Esophagus muscularis mucosa (tissue), 4 donors: ENCODE measurements at regions not wholly inside any gene's neighbourhood (a gene's known extent, or its start where the extent isn't known, plus 50 kb on each side); places are given as distances from the start of the nearest gene placed in this dataset.

Experiments used
- DNase-seq: peaks from one replicate; pipeline ENCODE4 v3.0.0-alpha.2; 2017; ENCODE audit errors: extremely low spot score
- H3K27ac ChIP-seq, 4 donors: fragments of 200-600 bp; sonication (generic); replicated peaks in 1 of 4; 1 replicate in 3 of 4; 2 replicates in 1 of 4; pipeline ENCODE4 v1.5.1; 2016 to 2019; ENCODE audit warnings: mild to moderate bottlenecking in 1 of 4
- H3K27me3 ChIP-seq, 4 donors: fragments of 200-600 bp; sonication (generic); one replicate each; pipeline versions ENCODE4 v1.5.1 to v1.6.0; 2016 to 2019
- H3K36me3 ChIP-seq, 4 donors: fragments of 200-600 bp; sonication (generic); one replicate each; pipeline ENCODE4 v1.5.1; 2016 to 2019
- H3K4me1 ChIP-seq, 4 donors: fragments of 200-600 bp; sonication (generic); one replicate each; pipeline ENCODE4 v1.5.1; 2016 to 2019
- H3K4me3 ChIP-seq, 4 donors: fragments of 200-600 bp; sonication (generic); 1 replicate in 2 of 4; 2 replicates in 2 of 4; pipeline ENCODE4 v1.5.1; 2016 to 2019; ENCODE audit warnings: mild to moderate bottlenecking in 4 of 4, moderate library complexity in 1 of 4
- H3K9me3 ChIP-seq, 4 donors: fragments of 200-600 bp; sonication (generic); 1 replicate in 3 of 4; 2 replicates in 1 of 4; pipeline ENCODE4 v1.5.1; 2016 to 2019
- EP300 ChIP-seq: sonication (generic); formaldehyde crosslinking; IDR thresholded peaks from one replicate; pipeline ENCODE4 v1.6.1; 2017; ENCODE audit warnings: antibody characterized with exemption
- POLR2A ChIP-seq: fragments of 450-650 bp; IDR thresholded peaks from one replicate; pipeline ENCODE4 v1.6.1; 2017; ENCODE audit warnings: antibody characterized with exemption, moderate library complexity, mild to moderate bottlenecking, low read depth
- POLR2AphosphoS5 ChIP-seq, 2 donors: sonication (generic); formaldehyde crosslinking; IDR thresholded peaks; one replicate each; pipeline ENCODE4 v1.6.1; 2017; ENCODE audit warnings: antibody characterized with exemption in 2 of 2
- WGBS: methylation state at CpG from one replicate; pipeline ENCODE4 v1.1.5; 2018; 5-methylcytosine and 5-hydroxymethylcytosine counted together
- intact Hi-C: fragments of 100-400 bp; cut with DNase I; formaldehyde crosslinking; loops from one replicate; pipeline ENCODE4 v1.15.1; 2023
- TF ChIP-seq, protein P1 (sequence below), 3 experiments: fragments of 200-600 bp in 2 of 3; fragments of 450-650 bp in 1 of 3; sonication (generic) in 2 of 3; IDR thresholded peaks; one replicate each; pipeline ENCODE4 v1.5.1; 2017 to 2019; ENCODE audit warnings: antibody characterized with exemption in 3 of 3, mild to moderate bottlenecking in 2 of 3, moderate library complexity in 1 of 3

DNA sequence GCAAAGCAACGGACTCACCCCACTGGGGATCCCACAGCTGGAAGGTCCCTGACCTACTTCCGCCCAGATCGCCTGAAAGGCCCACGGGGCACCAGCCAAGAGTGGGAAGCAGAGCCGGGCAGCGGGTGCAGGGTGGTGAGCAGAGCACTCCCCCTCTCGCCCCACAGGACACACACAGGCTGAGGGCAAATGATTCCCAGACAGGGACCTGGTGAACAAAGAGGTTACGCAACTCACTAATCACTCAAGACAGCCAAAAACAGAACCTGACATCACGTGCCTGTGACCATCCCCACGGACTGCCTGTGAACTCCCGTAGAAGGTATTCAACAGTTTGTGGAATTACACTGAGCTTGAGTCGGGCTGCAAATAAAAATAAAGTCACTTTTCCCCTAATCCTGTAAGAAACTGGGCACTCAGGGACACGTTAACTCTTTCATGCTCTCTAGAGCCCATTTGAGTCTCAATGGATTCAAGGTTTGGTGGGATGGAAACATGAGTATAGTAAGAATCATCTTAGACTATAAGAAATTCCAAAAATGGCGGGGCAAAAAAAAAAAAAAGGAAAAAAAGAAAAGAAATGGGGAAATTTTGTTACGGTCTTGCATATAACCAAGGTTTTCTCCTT, 396.1 kb downstream of the SOX9 start:
- no peak for DNase-seq
- Histone ChIP-seq H3K36me3 (no peaks in the 10 kb centered on the region), H3K4me1 (peaks cover 0 to 14% (median 11%) of the 10 kb centered on the region in 4 donors), H3K27me3 (peaks cover 0 to 22% (median 0%) of the 10 kb centered on the region in 4 donors), H3K9me3 (no peaks in the 10 kb centered on the region), H3K4me3 (no peak overlapping the region), H3K27ac (no peak overlapping the region)
- TF ChIP-seq EP300, result no peak
- intact Hi-C loops, result no loop called here
- WGBS, result 70% methylated on average over 15 of the region's 15 CpGs

DNA sequence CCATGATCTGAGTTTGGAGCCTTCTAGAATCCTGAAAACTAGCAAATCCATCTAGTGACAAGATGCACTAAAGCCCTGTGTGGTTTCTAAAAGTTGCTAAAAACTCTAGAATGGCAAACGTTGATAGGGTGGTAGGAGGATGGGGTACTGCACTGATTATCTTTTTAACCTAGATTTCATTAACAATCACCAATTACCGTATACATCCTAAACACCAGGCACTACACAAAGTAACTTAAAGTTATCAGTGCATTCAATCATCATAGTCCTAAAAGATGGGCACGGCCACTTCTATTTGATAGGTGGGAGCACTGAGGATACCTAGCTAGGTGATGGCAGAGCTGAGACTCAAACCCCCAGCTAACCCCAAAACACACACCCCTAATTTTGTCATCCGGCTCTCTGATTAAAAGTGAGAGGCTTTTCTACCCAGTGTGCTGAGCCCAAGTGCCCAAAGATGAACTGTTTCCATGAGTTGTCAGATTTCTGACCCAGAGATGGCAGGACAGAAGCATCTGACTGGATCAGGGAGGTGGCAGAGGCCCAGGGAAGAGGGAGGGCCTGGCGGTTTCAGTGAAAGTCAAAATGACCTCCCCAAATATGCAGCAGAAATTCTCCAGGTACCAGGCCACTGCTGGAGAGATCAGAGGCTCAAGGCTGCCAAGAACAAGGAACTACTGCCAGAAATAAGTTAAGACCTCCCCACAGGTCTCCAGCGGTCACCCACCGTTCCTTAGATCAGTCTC, 396.8 kb downstream of the SOX9 start:
- Histone ChIP-seq H3K36me3 (no peaks in the 10 kb centered on the region), H3K27me3 (peaks cover 0 to 22% (median 0%) of the 10 kb centered on the region in 4 donors), H3K4me1 (peaks cover 0 to 14% (median 11%) of the 10 kb centered on the region in 4 donors), H3K27ac (no peak overlapping the region), H3K9me3 (no peaks in the 10 kb centered on the region), H3K4me3 (no peak overlapping the region)
- intact Hi-C loops, result no loop called here
- DNase-seq, result no peak
- 76% methylated on average over 7 of the region's 7 CpGs for WGBS
- TF ChIP-seq POLR2AphosphoS5 (IDR thresholded peaks at IDR 0.05) (no peak), EP300 (no peak), POLR2A (no peak)
- TF ChIP-seq, protein P1, sequence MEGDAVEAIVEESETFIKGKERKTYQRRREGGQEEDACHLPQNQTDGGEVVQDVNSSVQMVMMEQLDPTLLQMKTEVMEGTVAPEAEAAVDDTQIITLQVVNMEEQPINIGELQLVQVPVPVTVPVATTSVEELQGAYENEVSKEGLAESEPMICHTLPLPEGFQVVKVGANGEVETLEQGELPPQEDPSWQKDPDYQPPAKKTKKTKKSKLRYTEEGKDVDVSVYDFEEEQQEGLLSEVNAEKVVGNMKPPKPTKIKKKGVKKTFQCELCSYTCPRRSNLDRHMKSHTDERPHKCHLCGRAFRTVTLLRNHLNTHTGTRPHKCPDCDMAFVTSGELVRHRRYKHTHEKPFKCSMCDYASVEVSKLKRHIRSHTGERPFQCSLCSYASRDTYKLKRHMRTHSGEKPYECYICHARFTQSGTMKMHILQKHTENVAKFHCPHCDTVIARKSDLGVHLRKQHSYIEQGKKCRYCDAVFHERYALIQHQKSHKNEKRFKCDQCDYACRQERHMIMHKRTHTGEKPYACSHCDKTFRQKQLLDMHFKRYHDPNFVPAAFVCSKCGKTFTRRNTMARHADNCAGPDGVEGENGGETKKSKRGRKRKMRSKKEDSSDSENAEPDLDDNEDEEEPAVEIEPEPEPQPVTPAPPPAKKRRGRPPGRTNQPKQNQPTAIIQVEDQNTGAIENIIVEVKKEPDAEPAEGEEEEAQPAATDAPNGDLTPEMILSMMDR (IDR thresholded peaks at IDR 0.05), result no peak

DNA sequence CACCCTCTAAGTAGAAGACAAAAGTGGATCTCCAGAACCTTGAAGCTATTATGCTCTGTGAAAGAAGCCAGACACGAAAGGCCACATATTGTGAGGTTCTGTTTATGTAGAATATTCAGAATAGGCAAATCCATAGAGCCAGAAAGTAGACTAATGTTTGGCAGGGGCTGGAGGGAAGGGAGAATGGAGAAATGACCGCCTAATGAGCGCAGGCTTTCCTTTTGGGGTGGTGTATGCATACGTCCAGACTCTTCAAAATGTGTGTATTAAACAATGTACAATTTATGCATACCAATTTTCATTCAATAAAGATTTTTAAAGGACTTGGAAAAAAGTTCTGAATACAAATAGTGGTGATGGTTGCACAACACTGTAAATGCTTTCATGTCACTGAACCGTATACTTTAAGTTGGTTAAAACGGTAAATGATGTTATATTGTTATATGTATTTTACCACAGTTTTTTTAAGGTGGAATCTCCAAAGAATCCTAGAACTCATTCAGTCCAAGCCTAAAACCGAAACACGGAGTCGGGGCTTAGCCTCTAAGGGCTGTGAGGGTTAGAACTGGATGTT, 397.4 kb downstream of the SOX9 start:
- no peaks in the 10 kb centered on the region for H3K9me3 ChIP-seq
- WGBS, result 87% methylated on average over 9 of the region's 9 CpGs
- intact Hi-C loops, result no loop called here
- no peak overlapping the region for H3K4me3 ChIP-seq
- no peak for TF ChIP-seq EP300
- TF ChIP-seq POLR2A, result no peak
- TF ChIP-seq, protein P1 (IDR thresholded peaks at IDR 0.05), result no peak
- no peak for TF ChIP-seq POLR2AphosphoS5 (IDR thresholded peaks at IDR 0.05)
- H3K4me1 ChIP-seq, result peaks cover 0 to 14% (median 11%) of the 10 kb centered on the region in 4 donors
- DNase-seq, result no peak
- no peak overlapping the region for H3K27ac ChIP-seq
- no peaks in the 10 kb centered on the region for H3K36me3 ChIP-seq
- H3K27me3 ChIP-seq, result peaks cover 0 to 26% (median 0%) of the 10 kb centered on the region in 4 donors

DNA sequence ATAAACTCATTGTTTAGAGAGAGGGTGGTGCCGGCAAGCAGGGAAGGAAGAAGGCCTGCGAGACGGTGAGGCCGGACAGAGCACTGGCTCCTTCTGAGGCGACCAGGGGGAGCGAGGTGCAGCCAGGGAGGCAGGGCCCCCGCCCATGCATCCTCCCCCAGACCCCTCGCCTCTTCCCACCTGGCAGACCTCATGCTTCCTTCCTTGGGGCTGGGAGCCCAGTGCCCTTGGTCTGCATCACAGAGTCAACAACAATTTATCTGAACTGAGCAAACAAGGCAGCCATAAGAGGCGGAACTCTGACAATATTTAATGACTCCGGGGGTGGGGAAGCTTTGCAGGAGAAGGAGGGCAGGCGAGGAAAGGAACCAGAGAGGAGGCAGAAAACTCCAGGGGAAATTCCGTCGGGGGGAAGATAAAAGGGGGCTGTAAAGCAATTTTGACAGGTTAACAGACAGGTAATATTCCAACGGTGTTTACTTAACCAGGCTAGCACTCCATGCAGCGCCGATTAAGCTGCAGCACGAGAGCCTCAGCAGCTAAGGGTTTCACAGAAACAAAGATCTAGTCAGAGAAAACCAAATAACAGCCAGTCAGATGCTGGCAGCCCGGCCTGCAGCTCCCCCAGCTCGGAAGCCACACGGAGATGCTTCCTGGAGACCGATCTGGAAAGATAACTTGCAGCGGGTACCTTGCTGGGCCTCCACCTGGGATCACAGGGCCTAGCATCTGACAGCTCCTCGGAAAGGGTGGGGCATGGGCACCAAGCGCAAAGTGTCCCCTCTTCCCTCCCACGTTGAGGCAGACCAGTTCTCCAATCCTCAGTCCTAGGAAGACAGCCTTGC, 398.2 kb downstream of the SOX9 start:
- Histone ChIP-seq H3K27me3 (peaks cover 0 to 26% (median 0%) of the 10 kb centered on the region in 4 donors), H3K4me3 (no peak overlapping the region), H3K36me3 (no peaks in the 10 kb centered on the region), H3K27ac (no peak overlapping the region), H3K4me1 (peaks cover 0 to 14% (median 11%) of the 10 kb centered on the region in 4 donors), H3K9me3 (no peaks in the 10 kb centered on the region)
- no peak for TF ChIP-seq EP300
- no peak for TF ChIP-seq POLR2AphosphoS5 (IDR thresholded peaks at IDR 0.05)
- TF ChIP-seq POLR2A, result no peak
- TF ChIP-seq, protein P1 (IDR thresholded peaks at IDR 0.05), result no peak
- intact Hi-C loops, result no loop called here
- no peak for DNase-seq
- WGBS, result 49% methylated on average over 23 of the region's 25 CpGs

DNA sequence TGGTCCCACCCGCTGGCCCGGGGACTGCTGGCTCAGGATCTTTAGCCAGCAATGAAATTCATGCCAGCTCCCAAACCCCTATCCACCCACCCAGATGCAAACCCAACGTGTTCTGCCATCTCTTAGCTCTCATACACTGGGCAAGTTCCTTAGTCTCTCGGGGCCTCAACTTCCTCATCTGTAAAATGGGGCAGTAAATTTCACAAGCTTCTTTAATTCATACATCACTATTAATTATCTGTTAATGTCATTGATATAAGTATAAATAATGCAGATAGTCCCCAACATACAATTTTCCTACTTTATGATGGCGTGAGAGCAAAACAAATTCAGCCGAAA, 398.7 kb downstream of the SOX9 start:
- Histone ChIP-seq H3K4me1 (peaks cover 0 to 14% (median 11%) of the 10 kb centered on the region in 4 donors), H3K36me3 (no peaks in the 10 kb centered on the region), H3K9me3 (no peaks in the 10 kb centered on the region), H3K4me3 (no peak overlapping the region), H3K27ac (no peak overlapping the region), H3K27me3 (peaks cover 0 to 26% (median 0%) of the 10 kb centered on the region in 4 donors)
- intact Hi-C loops, result no loop called here
- TF ChIP-seq EP300 (no peak), POLR2AphosphoS5 (IDR thresholded peaks at IDR 0.05) (no peak), POLR2A (no peak)
- TF ChIP-seq, protein P1 (IDR thresholded peaks at IDR 0.05), result no peak
- no peak for DNase-seq
- WGBS, result 80% methylated on average over 6 of the region's 6 CpGs
